Epithelial cell of proximal tubule (primary cell): ENCODE measurements at regions not wholly inside any gene's neighbourhood (a gene's known extent, or its start where the extent isn't known, plus 50 kb on each side); places are given as distances from the start of the nearest gene placed in this dataset.

Experiments
- DNase-seq: peaks from one replicate; pipeline ENCODE4 v3.0.0-alpha.2; 2011; ENCODE audit warnings: low read depth
- H3K4me3 ChIP-seq: 2 replicates; pipeline ENCODE4 v1.5.1; 2011; ENCODE audit warnings: low read depth, mild to moderate bottlenecking, low read length
- TF ChIP-seq, protein P1 (sequence below): conservative IDR thresholded peaks from 2 replicates; pipeline ENCODE4 v1.5.1; 2012; ENCODE audit warnings: low read depth, mild to moderate bottlenecking, low read length

DNA sequence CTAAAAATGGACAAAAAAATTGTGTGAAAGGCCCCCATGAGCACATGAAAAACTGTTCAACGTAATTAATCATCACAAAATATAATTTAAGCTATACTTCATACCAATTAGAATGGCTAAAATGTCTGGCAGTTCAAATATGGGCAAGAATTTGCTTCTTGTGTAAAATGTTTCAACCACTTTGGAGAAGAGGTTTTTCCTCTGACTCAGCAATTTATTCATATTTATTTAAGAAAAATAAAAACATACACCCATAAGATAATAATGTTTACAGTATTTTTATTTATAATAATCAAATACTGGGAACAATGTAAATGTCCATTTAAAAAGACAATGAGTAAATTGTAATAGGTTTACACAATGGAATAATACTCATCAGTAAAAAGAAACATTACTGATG is 395.1 kb upstream of the KHDRBS2 start:
- TF ChIP-seq, protein P1, sequence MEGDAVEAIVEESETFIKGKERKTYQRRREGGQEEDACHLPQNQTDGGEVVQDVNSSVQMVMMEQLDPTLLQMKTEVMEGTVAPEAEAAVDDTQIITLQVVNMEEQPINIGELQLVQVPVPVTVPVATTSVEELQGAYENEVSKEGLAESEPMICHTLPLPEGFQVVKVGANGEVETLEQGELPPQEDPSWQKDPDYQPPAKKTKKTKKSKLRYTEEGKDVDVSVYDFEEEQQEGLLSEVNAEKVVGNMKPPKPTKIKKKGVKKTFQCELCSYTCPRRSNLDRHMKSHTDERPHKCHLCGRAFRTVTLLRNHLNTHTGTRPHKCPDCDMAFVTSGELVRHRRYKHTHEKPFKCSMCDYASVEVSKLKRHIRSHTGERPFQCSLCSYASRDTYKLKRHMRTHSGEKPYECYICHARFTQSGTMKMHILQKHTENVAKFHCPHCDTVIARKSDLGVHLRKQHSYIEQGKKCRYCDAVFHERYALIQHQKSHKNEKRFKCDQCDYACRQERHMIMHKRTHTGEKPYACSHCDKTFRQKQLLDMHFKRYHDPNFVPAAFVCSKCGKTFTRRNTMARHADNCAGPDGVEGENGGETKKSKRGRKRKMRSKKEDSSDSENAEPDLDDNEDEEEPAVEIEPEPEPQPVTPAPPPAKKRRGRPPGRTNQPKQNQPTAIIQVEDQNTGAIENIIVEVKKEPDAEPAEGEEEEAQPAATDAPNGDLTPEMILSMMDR = no peak
- H3K4me3 ChIP-seq = no peak overlapping the region
- no peak for DNase-seq

DNA sequence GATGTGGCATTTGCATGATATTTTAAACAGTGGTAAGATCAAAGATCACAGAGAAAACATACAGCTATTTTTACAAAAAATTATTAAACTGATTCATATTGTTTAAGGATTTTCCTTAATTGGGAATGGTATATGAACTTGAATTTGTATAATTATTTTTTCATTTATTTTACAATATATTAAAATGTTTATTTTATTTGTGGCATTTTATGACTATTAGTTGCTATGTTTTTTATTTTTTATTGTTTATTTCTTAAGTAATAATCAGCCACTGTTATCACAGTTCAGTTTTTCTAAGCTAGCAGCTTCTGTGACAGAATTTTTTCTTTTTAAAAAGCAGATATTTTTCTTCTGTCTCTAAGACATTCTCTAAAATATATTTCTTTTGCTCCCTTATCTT is 387.0 kb upstream of the KHDRBS2 start:
- no peak overlapping the region for H3K4me3 ChIP-seq
- DNase-seq = no peak
- TF ChIP-seq, protein P1 = no peak

DNA sequence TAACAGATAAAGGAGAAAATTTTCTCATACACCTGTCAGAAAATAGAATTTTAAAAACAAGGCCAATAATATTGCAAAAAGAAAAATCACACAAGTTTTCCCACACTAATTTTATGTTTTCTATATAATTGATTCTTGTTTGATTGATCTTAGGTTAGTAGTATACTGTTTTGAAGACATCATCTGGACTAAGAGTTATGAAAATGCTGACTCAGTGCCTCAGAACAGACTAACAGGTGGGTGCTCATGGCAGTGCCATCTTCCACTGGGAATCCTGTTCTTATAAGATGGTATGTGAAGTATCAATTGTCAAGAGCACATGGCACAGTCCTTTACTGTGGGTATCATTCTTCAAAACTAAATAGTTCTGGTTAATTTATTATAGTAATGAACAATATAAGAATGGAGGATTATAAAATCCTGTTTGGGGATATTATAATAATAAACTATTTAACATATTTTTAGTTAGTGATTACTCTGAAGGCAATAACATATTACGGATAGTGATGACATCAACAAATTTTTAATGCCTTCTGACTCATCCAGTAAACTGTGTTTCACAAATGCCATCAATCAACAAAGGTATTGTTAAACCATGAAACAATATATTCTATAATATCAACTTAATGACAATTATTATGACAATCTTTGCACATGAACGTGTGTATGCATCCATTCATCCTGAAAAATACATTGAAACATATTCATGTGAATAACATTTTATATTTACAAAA is 384.6 kb upstream of the KHDRBS2 start:
- no peak for DNase-seq
- H3K4me3 ChIP-seq = no peak overlapping the region
- TF ChIP-seq, protein P1 = no peak

DNA sequence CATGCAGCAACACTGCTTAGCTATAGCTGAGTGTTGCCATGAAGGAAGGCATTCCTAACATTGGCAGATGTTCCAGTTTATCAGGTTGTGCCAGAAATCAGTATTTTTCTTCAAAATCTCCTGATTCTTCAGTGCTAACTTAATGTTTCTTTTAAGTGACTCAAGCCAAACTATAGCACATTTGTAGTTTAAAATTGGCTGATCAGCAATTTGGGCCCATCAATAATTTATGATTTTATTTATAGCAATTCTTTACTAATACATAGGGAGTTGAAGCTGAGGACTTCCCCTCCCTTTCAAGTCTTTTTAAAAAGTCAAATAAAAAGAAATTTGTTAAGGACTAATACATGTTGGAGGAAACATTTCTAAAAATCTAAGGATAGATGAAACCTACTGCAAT is 383.8 kb upstream of the KHDRBS2 start:
- no peak for DNase-seq
- TF ChIP-seq, protein P1 = no peak
- no peak overlapping the region for H3K4me3 ChIP-seq

DNA sequence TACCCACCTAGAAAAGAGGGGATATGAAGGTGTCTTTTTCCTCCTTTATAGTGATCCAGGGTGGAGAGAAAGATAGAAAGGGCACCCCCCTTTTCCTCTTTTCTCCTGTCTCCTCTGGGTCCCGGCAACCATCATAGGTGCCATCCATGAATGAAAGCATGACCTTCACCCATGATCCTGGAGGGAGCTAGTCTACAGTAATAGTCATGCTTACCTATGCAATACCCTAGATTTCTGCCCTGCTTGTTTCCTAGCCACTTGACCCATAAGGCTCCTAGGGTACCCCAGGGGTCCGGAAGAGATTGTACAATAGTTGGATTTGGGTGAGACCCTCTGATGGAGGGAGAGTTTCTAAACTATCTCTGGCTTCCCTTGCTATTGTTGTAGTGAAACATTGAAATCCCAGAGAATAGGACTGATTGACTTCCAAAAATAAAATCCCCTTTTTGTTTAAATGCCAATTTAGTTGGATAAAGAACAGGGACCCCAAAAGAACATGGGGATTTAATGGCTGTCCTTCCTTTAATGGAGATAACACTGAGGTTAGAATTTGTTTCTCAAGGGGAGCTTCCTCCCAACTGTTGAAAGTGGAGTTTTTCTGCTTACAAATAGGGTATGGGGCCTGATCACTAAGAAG is 366.8 kb upstream of the KHDRBS2 start:
- TF ChIP-seq, protein P1 = no peak
- peak; percentile 3 for DNase-seq
- no peak overlapping the region for H3K4me3 ChIP-seq

DNA sequence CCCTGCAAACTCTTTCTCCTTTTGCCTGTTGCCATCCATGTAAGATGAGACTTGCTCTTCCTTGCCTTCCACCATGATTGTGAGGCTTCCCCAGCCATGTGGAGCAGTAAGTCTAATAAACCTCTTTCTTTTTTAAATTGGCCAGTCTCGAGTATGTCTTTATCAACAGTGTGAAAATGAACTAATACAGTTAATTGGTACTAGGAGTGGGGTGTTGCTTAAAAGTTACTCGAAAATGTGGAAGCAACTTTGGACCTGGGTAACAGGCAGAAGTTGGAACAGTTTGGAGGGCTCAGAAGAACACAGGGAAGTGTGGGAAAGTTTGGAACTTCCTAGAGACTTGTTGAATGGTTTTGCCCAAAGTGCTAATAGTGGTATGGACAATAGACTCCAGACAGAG is 359.2 kb upstream of the KHDRBS2 start:
- TF ChIP-seq, protein P1 = no peak
- no peak for DNase-seq

DNA sequence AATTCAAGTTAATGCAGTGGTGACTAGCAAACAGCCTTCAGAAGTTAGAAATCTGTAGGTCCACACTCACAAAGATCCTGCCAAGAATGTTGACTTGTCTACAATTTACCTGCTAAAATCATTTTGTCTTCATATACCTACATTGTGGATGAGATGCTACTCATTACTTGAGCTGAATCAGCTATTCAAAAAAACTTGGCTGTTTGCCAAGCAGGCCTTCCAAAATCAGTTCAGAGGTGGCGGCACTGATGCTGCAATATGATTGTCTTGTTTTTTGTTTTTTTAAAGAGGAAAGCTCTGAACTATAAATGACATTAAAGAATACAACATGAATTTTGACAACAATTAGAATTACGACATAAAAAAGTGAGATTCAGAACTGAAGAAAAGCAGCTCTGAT is 354.7 kb upstream of the KHDRBS2 start:
- TF ChIP-seq, protein P1 = no peak
- H3K4me3 ChIP-seq = no peak overlapping the region
- DNase-seq = no peak

More for the DNA sequence above, 359.2 kb upstream of the KHDRBS2 start:
- H3K4me3 ChIP-seq = no peak overlapping the region
